ENCODE measurements at regions not wholly inside any gene's neighbourhood (a gene's known extent, or its start where the extent isn't known, plus 50 kb on each side); places are given as distances from the start of the nearest gene placed in this dataset.
"Not testable (repeated sequence)": the region's sequence is repeated elsewhere in the genome, so short reads cannot be mapped to it uniquely, and the experiment has no call there.

- no peak for DNase-seq (ENCODE audit: low read depth in 2 of 2)
These were observed 960.9 kb downstream of the SOCS6 start for GRCh38 chr18:71249791-71250190.

DNA sequence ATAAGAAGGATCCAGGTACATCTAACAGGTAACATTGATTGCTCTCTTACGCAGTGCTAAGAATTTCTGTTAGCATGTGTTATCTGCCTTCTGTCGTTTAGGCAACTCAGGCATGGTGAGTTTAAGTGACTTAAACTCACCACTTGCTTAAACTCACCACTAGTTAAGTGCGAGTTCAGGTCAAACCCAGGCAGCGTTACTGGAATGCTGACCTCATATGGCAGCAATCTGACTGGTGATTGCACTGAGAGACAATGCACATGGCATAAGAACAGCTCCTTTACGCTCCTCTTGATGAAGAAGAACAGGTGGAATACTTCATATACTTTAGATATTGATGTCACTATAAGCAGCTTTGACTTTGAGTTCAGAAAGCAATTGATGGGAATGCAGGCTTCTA is 954.1 kb downstream of the SOCS6 start:
- DNase-seq (ENCODE audit: low read depth in 2 of 2) = no peak

GRCh38 chr18:71238974-71239624 is 950.3 kb downstream of the SOCS6 start:
- no peak for DNase-seq (ENCODE audit: low read depth in 2 of 2)

DNA sequence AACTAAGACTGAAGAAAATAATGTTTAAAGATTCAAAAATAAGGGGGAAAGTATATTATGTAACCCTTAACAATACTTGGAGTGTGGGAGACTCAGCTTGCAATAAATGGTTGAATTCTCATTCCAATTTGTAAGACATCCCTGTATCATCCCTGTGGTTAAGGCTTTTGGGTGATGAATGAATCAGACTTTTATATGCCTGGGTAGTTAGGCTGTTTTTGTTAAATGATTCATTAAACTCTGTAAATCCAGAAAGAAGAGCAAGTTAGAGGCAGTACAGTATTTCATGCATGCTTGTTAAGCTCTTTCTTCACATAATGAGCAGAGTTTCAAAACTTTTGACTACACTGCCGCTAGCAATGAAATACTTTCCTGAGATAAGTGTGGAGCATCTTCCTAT is 948.8 kb downstream of the SOCS6 start:
- no peak for DNase-seq (ENCODE audit: low read depth in 2 of 2)

GRCh38 chr18:71233177-71233576 is 944.3 kb downstream of the SOCS6 start:
- DNase-seq (ENCODE audit: low read depth in 2 of 2) = no peak

- no peak for DNase-seq (ENCODE audit: low read depth in 2 of 2)
These were observed 934.6 kb downstream of the SOCS6 start for GRCh38 chr18:71223486-71223885.

DNA sequence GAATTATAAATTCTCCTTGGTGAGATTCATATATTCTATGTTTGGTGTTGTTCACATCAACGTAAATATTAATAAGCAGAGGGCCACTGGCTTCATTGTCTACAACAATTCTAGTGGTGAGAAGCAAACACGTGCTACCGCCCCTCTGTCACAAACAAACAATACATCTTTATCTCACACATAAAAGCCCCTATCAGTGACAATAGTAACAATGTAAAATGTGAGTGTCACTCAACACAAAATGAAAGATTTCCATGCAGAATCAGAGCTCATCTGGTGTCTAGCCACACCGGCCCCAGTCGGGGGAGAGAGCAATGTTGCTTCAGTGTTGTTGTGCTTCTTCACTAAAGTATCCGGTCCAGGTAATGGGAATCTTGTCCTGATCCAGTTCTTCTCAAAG is 932.6 kb downstream of the SOCS6 start:
- DNase-seq (ENCODE audit: low read depth in 2 of 2) = no peak

GRCh38 chr18:71212739-71213138 is 923.9 kb downstream of the SOCS6 start:
- not testable (repeated sequence) for DNase-seq (ENCODE audit: low read depth in 2 of 2)

DNA sequence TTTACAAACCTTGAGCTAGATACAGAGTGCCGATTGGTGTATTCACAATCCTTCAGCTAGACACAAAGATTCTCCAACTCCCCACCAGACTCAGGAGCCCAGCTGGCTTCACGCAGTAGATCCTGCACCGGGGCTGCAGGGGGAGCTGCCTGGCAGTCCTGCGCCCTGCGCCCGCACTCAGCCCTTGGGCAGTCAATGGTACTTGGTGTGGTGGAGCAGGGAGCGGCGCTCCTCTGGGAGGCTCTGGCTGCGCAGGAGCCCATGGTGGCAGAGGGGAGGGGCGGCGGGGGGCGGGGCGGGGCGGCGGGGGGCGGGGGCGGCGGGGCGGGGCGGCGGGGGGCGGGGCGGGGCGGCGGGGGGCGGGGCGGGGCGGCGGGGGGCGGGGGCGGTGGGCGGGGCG is 923.4 kb downstream of the SOCS6 start:
- no peak for DNase-seq (ENCODE audit: low read depth in 2 of 2)

GRCh38 chr18:71209944-71210343 is 921.1 kb downstream of the SOCS6 start:
- DNase-seq (ENCODE audit: low read depth in 2 of 2) = no peak

- DNase-seq (ENCODE audit: low read depth in 2 of 2) = no peak
These were observed 905.6 kb downstream of the SOCS6 start for GRCh38 chr18:71194438-71194837.

GRCh38 chr18:71189581-71189980 is 900.7 kb downstream of the SOCS6 start:
- no peak for DNase-seq (ENCODE audit: low read depth in 2 of 2)

GRCh38 chr18:71168557-71169145 is 879.8 kb downstream of the SOCS6 start:
- DNase-seq (ENCODE audit: low read depth in 2 of 2) = no peak

DNA sequence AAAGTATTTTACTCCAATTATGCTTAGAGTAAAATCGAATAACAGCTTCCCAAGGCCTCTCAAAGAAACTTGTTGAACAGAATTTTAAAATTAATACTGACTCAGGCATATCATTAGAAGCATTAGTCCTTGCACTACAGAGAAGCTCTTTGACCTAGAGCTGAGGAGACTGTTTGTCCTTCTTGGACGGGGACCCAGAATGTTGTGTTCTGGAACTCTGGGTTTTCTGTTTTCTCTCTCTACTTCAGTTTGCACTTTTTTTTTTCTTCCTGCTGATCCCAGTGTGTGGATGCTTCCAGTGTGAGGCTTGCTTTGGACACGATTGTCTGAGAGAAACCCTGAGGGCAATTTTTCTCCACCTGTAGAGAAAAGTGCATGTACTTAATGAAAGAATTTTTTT is 847.6 kb downstream of the SOCS6 start:
- DNase-seq (ENCODE audit: low read depth in 2 of 2) = no peak

DNA sequence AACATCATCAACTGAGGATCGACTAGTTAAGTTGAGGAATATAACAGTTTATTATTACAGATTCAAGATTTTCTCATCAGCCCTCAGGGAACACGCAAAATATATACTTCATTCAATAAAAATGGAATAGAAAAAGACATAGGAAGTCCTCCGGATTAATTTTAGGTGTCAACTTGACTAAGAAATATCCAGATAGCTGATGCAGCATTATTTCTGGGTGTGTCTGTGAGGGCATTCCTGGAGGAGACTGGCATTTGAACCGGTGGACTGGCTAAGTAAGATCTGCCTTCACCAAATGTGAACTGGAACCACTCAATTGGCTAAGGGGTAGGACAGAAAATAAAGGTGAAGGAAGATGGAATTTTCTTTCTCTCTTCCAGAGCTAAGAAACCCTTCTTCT is 845.3 kb downstream of the SOCS6 start:
- no peak for DNase-seq (ENCODE audit: low read depth in 2 of 2)

DNA sequence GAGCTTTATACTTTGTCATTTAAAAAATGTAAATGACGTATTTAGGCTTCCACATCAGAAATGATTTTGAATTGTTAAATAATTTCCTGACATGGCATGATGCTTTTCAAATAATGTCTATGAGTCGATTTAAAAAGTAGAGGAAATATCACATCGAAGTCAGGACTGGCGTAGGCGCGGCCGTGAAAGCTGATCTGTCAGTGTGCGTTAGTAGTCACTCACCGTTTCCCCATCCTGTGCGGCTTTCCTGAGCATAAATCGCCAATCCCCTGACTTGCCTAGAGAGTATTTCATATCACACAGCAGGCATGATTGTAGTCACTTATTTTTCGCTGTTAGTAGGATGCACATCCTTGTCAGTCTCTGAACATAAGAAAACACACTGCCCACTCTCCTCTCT is 843.1 kb downstream of the SOCS6 start:
- DNase-seq (ENCODE audit: low read depth in 2 of 2) = no peak

- no peak for DNase-seq (ENCODE audit: low read depth in 2 of 2)
These were observed 841.5 kb downstream of the SOCS6 start for GRCh38 chr18:71130351-71130750.

DNA sequence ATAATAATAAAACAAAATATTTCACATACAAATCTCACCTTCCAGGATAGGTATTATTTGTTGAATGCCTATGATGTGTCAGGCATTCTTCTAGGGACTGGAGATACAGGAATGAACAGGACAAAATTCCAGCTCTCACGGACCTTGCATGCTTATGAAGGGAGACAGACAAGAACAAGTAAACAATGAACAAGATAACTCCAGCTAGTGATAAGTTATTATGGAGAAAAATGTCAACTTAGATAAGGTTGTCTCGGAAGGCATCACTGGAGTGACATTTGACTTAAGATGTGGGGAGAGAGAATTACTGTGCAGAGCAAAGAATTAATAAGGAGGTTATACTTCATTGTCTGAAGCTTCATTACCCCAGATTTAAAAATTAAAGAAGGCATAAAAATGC is 836.7 kb downstream of the SOCS6 start:
- no peak for DNase-seq (ENCODE audit: low read depth in 2 of 2)

GRCh38 chr18:71116535-71116934 is 827.7 kb downstream of the SOCS6 start:
- no peak for DNase-seq (ENCODE audit: low read depth in 2 of 2)

GRCh38 chr18:71115261-71115660 is 826.4 kb downstream of the SOCS6 start:
- no peak for DNase-seq (ENCODE audit: low read depth in 2 of 2)

- no peak for DNase-seq (ENCODE audit: low read depth in 2 of 2)
These were observed 825.8 kb downstream of the SOCS6 start for GRCh38 chr18:71114550-71115210.

DNA sequence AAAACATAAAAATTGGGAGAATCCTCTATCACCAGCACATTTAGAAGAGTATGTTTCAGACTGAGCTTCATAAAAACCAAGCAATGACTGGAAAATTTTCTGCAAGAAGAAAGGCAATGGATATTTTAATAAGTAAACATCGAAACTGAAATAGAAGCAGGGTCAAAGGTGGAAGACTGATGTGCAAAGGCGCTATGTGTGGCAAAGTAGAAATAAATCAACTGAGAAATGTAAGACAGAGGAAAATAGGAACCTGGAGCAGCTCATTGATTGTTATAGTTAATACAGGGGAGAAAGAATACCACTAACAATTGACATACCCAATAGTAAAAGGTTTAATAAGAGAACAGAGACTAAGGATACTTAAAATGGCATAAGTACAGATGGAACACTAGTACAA is 818.4 kb downstream of the SOCS6 start:
- DNase-seq (ENCODE audit: low read depth in 2 of 2) = no peak

GRCh38 chr18:71106701-71107100 is 817.9 kb downstream of the SOCS6 start:
- no peak for DNase-seq (ENCODE audit: low read depth in 2 of 2)

Measured in fibroblast of skin of left biceps (primary cell).